EL (cell line): ENCODE measurements at regions not wholly inside any gene's neighbourhood (a gene's known extent, or its start where the extent isn't known, plus 50 kb on each side); places are given as distances from the start of the nearest gene placed in this dataset.
"Not testable (repeated sequence)": the region's sequence is repeated elsewhere in the genome, so short reads cannot be mapped to it uniquely, and the experiment has no call there.

Experiments
- DNase-seq: peaks from one replicate; pipeline ENCODE4 v3.0.0-alpha.2; 2016

GRCh38 chr11:23883426-23884048 lies 613.3 kb upstream of the LUZP2 start:
- not testable (repeated sequence) for DNase-seq

GRCh38 chr11:23884341-23884740 lies 612.5 kb upstream of the LUZP2 start:
- no peak for DNase-seq

DNA sequence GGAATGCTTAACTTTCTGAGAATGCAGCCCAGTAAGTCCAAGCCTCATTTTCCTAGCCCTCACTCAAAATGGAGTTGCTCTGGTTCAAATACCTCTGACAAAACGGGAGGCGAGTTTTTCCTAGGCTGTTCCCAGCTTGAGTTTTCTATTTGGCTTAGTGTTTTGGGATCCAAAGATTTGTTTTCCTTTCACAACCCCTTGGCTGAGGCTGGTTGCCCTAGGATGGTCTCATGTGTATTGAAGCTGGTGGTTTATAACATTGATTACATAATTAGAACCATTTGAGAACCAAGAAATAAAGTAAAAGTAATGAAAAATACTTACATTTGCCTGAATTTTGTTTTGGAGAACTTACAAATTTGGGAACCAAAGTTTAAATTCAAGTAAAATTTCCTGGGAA lies 611.1 kb upstream of the LUZP2 start:
- no peak for DNase-seq

GRCh38 chr11:23887122-23887521 lies 609.7 kb upstream of the LUZP2 start:
- not testable (repeated sequence) for DNase-seq

- DNase-seq: no peak
Measured at GRCh38 chr11:23893126-23893525, 603.7 kb upstream of the LUZP2 start.

DNA sequence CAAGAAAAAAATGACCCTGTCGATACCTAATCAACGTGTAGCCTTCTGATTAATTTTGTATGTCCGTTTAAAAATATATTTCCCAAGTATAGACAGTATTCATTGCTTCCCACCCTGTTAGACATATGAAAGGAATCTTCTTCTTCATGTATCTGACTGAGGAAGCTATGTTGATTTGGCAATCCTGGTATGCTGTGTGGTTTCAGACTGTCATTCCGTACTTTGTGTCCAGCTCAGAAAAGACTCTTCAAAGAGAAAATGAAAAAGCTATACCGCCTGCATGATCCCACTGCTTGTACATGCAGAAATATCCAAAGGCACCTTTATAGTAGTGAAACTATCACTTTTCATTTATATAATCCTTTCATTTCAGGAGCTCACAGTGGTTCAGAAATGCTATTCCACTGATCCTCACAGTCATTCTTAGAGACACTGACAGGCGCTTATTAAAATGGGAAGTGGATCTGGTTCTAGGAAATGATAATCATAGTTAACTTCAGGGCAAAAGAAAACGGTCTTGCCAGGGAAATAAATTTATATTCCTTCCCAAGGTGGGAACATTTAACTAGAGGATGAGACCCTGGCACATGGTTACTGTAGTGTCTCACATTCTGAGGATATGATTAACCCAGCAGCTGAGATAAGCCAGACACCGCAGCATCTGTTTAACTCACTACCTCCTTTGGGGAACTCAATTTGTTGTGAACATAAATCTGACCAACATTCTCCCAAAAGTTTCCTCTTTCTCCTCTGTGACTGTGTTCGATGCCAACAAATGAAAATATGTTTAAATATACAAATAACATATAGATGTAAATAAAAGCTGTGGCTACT lies 599.2 kb upstream of the LUZP2 start:
- peak; percentile 91 for DNase-seq

DNA sequence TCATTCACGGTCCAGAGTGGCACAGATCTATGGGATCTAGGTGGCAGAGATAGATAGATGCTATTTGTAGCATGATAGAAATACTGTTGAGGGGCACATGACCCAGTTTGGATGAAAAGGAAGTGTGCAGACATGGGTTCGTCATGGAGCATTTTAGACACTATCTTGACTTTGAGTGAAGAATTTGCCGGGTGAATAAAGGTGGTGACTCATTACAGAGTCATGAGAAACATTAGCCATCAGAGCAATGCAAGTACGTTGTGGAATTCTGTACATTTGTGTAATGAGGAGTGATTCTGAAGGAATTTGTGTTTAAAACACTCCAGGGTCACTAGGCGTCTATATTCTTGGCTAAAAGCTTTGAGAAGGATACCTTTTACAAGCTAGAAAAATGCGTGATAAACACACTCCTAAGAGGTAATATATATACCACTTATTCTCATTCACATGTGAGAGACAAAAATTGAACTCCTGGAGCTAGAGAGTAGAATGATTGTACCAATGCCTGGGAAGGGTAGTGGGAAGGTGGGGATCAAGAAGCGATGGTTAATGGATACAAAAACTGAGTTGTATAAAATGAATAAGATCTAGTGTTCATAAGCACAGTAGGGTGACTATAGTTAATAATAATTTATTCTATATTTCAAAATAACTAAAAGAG lies 593.7 kb upstream of the LUZP2 start:
- peak; percentile 96 for DNase-seq

DNA sequence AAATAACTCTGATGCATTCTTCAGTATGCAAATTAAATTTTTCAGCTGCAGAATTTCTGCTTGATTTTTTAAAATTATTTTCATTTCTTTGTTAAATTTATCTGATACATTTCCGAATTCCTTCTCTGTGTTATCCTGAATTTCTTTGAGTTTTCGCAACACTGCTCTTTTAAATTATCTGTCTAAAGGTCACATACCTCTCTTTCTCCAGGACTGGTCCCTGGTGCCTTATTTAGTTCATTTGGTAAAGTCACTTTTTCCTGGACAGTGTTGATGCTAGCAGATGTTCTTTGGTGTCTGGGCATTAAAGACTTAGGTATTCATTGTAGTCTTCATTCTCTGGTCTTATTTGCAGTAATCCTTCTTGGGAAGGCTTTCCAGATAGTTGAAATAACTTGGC lies 577.4 kb upstream of the LUZP2 start:
- no peak for DNase-seq

DNA sequence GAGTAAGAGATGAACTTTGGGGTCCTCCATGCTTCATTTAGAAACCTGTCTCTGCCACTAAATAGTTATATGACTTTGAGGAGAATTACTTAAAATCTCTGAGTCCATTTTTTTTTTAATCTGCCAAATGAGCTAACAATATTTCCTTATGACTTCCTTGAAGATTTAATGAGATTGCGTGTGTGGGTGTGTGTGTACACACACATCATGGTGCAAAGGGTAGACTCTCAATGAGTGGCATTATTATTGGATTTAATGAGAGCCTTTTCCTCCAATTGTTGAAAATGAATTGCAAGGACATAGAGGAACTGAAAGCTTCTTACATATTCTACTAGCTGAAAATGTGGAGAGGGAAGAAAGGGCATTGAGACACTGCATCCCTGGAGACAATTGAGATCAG lies 573.5 kb upstream of the LUZP2 start:
- no peak for DNase-seq

- no peak for DNase-seq
Measured at GRCh38 chr11:23924226-23924625, 572.6 kb upstream of the LUZP2 start.

- no peak for DNase-seq
Measured at GRCh38 chr11:23931443-23931842, 565.4 kb upstream of the LUZP2 start.

- peak; percentile 11 for DNase-seq
Measured at GRCh38 chr11:23932485-23932898, 564.4 kb upstream of the LUZP2 start.

DNA sequence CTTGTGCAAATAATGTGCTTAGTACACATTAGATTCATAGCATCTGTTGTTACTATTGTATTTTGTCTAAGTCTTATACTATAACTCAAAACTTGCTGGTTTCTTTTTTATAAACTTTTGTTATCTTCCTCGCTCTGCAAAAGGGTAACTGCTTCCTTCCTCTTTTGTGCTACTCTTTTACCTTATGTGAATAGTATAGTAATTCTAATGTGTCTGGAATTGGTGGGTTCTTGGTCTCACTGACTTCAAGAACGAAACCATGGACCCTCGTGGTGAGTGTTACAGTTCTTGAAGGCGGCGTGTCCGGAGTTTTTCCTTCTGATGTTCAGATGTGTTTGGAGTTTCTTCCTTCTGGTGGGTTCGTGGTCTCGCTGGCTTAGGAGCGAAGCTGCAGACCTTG lies 563.1 kb upstream of the LUZP2 start:
- DNase-seq: no peak

DNA sequence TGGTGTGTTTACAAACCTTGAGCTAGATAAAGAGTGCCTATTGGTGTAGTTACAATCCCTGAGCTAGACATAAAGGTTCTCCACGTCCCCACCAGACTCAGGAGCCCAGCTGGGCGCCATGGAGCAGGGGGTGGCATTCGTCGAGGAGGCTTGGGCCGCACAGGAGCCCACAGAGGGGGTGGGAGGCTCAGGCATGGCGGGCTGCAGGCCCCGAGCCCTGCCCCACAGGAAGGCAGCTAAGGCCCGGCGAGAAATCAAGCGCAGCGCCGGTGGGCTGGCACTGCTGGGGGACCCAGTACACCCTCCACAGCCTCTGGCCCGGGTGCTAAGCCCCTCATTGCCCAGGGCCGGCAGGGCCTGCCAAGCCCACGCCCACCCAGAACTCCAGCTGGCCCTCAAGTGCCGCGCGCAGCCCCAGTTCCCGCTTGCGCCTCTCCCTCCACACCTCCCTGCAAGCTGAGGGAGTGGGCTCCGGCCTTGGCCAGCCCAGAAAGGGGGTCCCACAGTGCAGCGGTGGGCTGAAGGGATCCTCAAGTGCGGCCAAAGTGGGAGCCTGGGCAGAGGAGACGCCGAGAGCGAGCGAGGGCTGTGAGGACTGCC lies 562.1 kb upstream of the LUZP2 start:
- DNase-seq: not testable (repeated sequence)

- not testable (repeated sequence) for DNase-seq
Measured at GRCh38 chr11:23942117-23942815, 554.6 kb upstream of the LUZP2 start.

DNA sequence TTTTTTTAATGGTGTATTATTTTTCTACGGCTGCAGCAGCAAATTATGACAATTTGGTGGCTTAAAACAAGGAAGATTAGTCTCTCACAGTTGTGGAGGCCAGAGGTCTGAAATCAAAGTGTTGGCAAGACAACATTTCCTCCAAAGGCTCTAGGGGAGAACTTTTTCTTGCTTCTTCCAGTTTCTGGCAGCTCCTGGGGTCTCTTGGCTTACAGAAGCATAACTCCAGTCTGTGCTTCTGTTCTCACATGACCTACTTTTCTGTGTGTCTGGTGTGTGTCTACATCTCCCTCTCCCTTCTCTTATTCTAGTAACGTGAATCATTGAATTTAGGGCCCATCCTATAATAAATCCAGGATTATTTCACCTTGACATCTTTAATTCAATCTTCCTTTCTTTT lies 551.9 kb upstream of the LUZP2 start:
- no peak for DNase-seq

DNA sequence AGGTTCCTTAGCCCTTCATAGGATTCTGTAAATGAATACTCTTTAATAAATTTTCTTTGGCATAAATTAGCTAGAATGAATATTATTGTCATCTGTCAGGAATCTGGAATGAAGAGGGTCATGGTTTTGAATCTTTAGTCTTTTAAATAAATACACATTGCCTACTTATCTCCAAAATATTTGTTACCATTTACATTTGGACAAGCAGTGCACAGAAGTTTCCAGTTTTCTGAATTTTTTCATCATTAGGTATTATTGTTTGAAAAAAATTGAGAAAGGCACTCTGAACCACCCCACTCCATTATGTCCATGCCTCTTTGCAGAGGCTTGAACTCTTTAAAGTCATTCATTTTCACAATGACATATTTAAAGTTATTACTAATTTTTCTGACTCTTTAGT lies 549.0 kb upstream of the LUZP2 start:
- peak; percentile 48 for DNase-seq

DNA sequence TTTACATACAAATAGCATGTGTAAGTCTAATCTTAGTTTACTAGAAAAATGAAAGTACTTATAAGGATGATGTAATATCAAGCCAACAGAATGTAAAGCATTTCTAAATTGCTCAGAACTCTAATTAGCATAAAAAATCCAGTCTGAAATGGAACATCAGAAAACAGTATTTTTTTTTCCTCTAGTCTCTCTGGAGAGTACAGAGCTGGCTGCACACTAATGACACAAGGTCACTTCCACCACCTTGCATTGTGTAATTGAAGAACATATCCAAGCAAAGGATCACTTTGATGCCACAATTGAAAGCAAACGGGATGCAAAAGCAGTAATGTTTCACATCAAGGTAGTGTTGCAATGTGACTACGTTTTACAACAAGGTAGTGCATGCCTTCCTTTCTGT lies 548.0 kb upstream of the LUZP2 start:
- DNase-seq: no peak

- no peak for DNase-seq
Measured at GRCh38 chr11:23953951-23954710, 542.7 kb upstream of the LUZP2 start.

DNA sequence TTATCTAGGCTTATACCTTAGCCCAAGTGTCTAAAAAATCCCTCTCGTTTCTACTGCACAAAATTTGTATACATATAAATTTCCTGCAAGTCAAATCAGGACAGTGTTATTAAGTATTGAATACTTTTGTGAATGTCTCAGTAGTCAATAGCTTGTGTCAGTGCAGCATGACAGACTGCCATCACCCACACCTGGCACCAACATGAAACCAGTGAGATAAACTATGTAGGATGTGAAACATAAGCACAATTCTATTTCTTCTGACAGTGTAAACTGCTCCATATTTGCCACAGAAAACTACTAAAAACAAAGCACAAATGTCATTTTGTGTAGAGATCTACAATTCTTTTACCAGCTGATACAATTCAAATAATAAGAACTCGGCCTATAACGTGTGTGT lies 542.1 kb upstream of the LUZP2 start:
- no peak for DNase-seq

DNA sequence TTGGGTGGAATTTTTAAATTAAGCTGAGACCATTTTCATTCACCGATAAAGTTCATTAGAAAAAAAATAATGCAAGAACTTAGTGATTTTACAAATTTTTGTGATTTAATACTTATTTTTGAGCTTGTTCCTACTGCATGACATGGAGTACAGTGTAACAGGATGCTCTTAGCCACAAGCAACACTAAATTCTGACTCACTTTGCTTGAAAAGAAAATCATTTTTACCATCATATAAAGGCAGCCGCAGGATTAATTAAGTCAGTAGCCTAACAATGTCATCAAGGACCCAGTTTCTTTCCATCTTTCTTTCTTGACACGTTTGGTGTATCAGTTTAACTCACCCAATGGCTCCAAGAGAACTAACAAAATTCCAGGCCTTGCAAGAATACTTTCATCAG lies 540.3 kb upstream of the LUZP2 start:
- no peak for DNase-seq

DNA sequence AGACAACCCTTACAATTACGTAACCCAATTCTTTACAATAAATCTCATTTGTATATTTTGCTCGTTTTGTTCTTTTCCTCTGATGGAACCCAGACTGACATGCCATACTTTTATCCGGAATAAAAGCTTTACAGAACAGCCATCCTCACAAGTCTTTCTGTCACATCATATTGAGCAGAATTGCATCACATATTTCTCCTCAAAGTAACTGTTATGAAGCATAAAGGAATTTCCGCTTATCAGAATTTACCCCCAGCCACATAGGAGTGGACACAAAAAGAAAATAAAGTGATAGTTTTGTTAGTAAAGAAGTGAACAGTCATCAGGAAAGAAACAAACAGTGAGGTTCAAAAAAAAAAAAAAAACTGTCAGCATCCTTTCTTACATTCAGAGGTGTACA lies 539.5 kb upstream of the LUZP2 start:
- no peak for DNase-seq
